ENCODE measurements at regions not wholly inside any gene's neighbourhood (a gene's known extent, or its start where the extent isn't known, plus 50 kb on each side); places are given as distances from the start of the nearest gene placed in this dataset.

- no peak overlapping the region for H3K27ac ChIP-seq
- H3K4me1 ChIP-seq = no peaks in the 10 kb centered on the region
- peaks cover 0 to 23% (median 5%) of the 10 kb centered on the region in 8 donors for H3K9me3 ChIP-seq
- no peak overlapping the region for H3K4me3 ChIP-seq
- no peaks in the 10 kb centered on the region for H3K36me3 ChIP-seq
- intact Hi-C loops (cut with DNase I; ENCODE audit: low total_unique reads) = no loop called here
- WGBS, 5 donors = 79 to 91% (median 83%) methylated on average over 8 of the region's 8 CpGs
- no peak for TF ChIP-seq POLR2A (IDR thresholded peaks at IDR 0.05)
- TF ChIP-seq CTCF (IDR thresholded peaks at IDR 0.05 in 8 of 11, conservative IDR thresholded peaks at IDR 0.05 in 3 of 11) = no peak
- no peak for TF ChIP-seq POLR2AphosphoS5 (IDR thresholded peaks at IDR 0.05)
- H3K27me3 ChIP-seq (replicated peaks in 1 of 7) = no peaks in the 10 kb centered on the region
- no peak for DNase-seq
Observed at GRCh38 chr1:55993646-55994318, 585.6 kb downstream of the PLPP3 start.

DNA sequence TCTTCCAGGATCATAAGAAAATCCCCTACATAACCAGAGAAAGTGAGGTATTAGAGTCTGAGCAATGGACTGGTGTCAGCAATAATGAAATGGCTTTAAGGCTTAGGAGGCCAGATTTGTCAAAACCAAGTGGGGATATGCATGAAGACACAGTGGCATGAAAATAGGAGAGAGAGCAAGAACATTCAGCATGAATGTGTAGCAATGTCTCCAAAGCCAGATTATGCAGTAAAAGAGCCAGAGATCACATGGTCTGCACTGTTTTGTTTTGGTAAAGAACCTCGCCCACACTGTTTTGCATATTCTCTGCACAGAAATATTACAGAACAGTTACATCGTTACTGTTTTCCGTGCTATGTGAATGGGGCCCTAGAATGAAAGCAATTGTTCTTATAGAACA lies 589.4 kb downstream of the PLPP3 start:
- no peaks in the 10 kb centered on the region for H3K27me3 ChIP-seq (replicated peaks in 1 of 7)
- no peaks in the 10 kb centered on the region for H3K4me1 ChIP-seq
- H3K9me3 ChIP-seq = peaks cover 0 to 4% (median under 1%) of the 10 kb centered on the region in 8 donors
- DNase-seq = no peak
- no peaks in the 10 kb centered on the region for H3K36me3 ChIP-seq
- no peak overlapping the region for H3K4me3 ChIP-seq
- intact Hi-C loops (cut with DNase I; ENCODE audit: low total_unique reads) = no loop called here
- no peak overlapping the region for H3K27ac ChIP-seq
- WGBS, 5 donors = 87 to 93% (median 92%) methylated on average over 3 of the region's 3 CpGs
- TF ChIP-seq CTCF (IDR thresholded peaks at IDR 0.05 in 8 of 11, conservative IDR thresholded peaks at IDR 0.05 in 3 of 11) = no peak
- no peak for TF ChIP-seq POLR2A (IDR thresholded peaks at IDR 0.05)
- TF ChIP-seq POLR2AphosphoS5 (IDR thresholded peaks at IDR 0.05) = no peak

DNA sequence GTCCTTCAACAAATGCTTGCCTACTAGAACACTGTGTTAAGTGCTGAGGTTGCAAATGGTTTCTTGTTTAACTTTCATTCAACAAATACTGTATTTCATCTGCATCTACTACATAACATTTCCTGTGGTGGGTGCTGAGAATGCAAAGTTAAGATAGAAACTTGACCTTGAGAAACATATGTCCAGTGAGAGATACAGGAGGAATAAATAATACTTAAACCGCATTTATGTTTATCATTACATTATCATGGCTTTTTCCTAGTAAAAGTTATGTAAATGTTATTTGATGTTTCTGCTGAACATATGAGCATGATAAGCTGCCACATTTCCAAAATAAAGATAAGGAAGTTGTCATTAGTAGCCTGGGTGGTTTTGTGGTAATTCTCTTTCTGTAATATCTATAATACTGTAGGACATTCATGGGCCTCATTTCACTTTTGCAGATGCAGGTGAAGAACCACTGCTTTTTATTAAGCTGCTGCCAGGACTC lies 590.4 kb downstream of the PLPP3 start:
- H3K4me3 ChIP-seq = no peak overlapping the region
- DNase-seq = no peak
- no peaks in the 10 kb centered on the region for H3K27me3 ChIP-seq (replicated peaks in 1 of 7)
- H3K27ac ChIP-seq = no peak overlapping the region
- 77 to 90% (median 87%) methylated on average over 1 of the region's 1 CpG for WGBS, 5 donors
- H3K36me3 ChIP-seq = no peaks in the 10 kb centered on the region
- H3K9me3 ChIP-seq = no peaks in the 10 kb centered on the region
- intact Hi-C loops (cut with DNase I; ENCODE audit: low total_unique reads) = no loop called here
- no peaks in the 10 kb centered on the region for H3K4me1 ChIP-seq
- TF ChIP-seq POLR2A (IDR thresholded peaks at IDR 0.05) (no peak), POLR2AphosphoS5 (IDR thresholded peaks at IDR 0.05) (no peak), CTCF (IDR thresholded peaks at IDR 0.05 in 8 of 11, conservative IDR thresholded peaks at IDR 0.05 in 3 of 11) (no peak)

GRCh38 chr1:55987491-55988249 lies 591.7 kb downstream of the PLPP3 start:
- Histone ChIP-seq H3K27me3 (replicated peaks in 1 of 7) (no peaks in the 10 kb centered on the region), H3K4me1 (no peaks in the 10 kb centered on the region), H3K9me3 (no peaks in the 10 kb centered on the region), H3K36me3 (no peaks in the 10 kb centered on the region), H3K27ac (no peak overlapping the region), H3K4me3 (no peak overlapping the region)
- intact Hi-C loops (cut with DNase I; ENCODE audit: low total_unique reads) = no loop called here
- no peak for TF ChIP-seq CTCF (IDR thresholded peaks at IDR 0.05 in 8 of 11, conservative IDR thresholded peaks at IDR 0.05 in 3 of 11)
- TF ChIP-seq POLR2A (IDR thresholded peaks at IDR 0.05) = no peak
- no peak for TF ChIP-seq POLR2AphosphoS5 (IDR thresholded peaks at IDR 0.05)
- WGBS, 5 donors = 62 to 84% (median 69%) methylated on average over 4 of the region's 4 CpGs
- DNase-seq = no peak
